Heart left ventricle (tissue), 16 donors: ENCODE measurements at regions not wholly inside any gene's neighbourhood (a gene's known extent, or its start where the extent isn't known, plus 50 kb on each side); places are given as distances from the start of the nearest gene placed in this dataset.

ENCODE experiments used
- ATAC-seq, 4 donors: fragments of 200-7000 bp; cut with Tn5 transposase; one replicate each; pipeline ENCODE4 v1.9.1; 2020 to 2022; ENCODE audit warnings: moderate library complexity in 4 of 4, mild to moderate bottlenecking in 3 of 4, moderate number of reproducible peaks in 1 of 4
- DNase-seq, 5 donors: peaks; one replicate each; pipeline ENCODE4 v3.0.0-alpha.2; 2020
- H3K27ac ChIP-seq, 12 donors: fragments of 200-600 bp; sonication (generic) in 4 of 12; one replicate each; pipeline versions ENCODE4 v1.5.0 to v1.8.0; 2016 to 2022; ENCODE audit warnings: mild to moderate bottlenecking in 2 of 12
- H3K27me3 ChIP-seq, 9 donors: fragments of 200-600 bp; sonication (generic) in 2 of 9; one replicate each; pipeline versions ENCODE4 v1.5.1 to v1.8.0; 2016 to 2022; ENCODE audit warnings: mild to moderate bottlenecking in 3 of 9
- H3K36me3 ChIP-seq, 9 donors: fragments of 200-600 bp; sonication (generic) in 2 of 9; one replicate each; pipeline versions ENCODE4 v1.5.0 to v1.8.0; 2018 to 2022; ENCODE audit warnings: mild to moderate bottlenecking in 2 of 9
- H3K4me1 ChIP-seq, 12 donors: fragments of 200-600 bp; sonication (generic) in 4 of 12; one replicate each; pipeline versions ENCODE4 v1.5.0 to v1.8.0; 2016 to 2022; ENCODE audit warnings: mild to moderate bottlenecking in 3 of 12
- H3K4me3 ChIP-seq, 12 donors: fragments of 200-600 bp; sonication (generic) in 4 of 12; one replicate each; pipeline versions ENCODE4 v1.5.0 to v1.8.0; 2017 to 2022; ENCODE audit warnings: mild to moderate bottlenecking in 9 of 12, moderate library complexity in 4 of 12
- H3K9me3 ChIP-seq, 12 donors: fragments of 200-600 bp; sonication (generic) in 4 of 12; one replicate each; pipeline versions ENCODE4 v1.5.0 to v1.8.0; 2016 to 2022; ENCODE audit warnings: mild to moderate bottlenecking in 1 of 12
- CTCF ChIP-seq, 12 donors: fragments of 200-600 bp; sonication (generic) in 4 of 12; IDR thresholded peaks; one replicate each; pipeline versions ENCODE4 v1.5.0 to v1.8.0; 2018 to 2022; ENCODE audit warnings: antibody characterized with exemption in 12 of 12, mild to moderate bottlenecking in 5 of 12
- POLR2A ChIP-seq, 2 donors: fragments of 450-650 bp; IDR thresholded peaks; one replicate each; pipeline ENCODE4 v1.6.1; 2017; ENCODE audit warnings: antibody characterized with exemption in 2 of 2, mild to moderate bottlenecking in 2 of 2, moderate library complexity in 2 of 2
- WGBS, 4 donors: extraction: QIAGEN DNeasy Blood & Tissue Kit in 2 of 4; methylation state at CpG; one replicate each; pipeline versions ENCODE4 v1.1.5 to v1.1.7; 2013 to 2018; 5-methylcytosine and 5-hydroxymethylcytosine counted together
- intact Hi-C, 10 donors: fragments of 100-400 bp; cut with DNase I; formaldehyde crosslinking; loops; one replicate each; pipeline versions ENCODE4 v1.11.1 to v1.14.2; 2022
- donor health status: ischemic (EF 13 %, LVEDD 7.1; RV severe dilation, severe dysfunction).
- donor health status: healthy with polysubstance abuse.
- donor health status: DM: no; HTN: yes; CAD: no.
- donor health status: DM: no; HTN: no; CAD: no.
- donor health status: ischemic (EF 25% LVEDD 6.9; RV normal size, moderate dysfunction).
- donor health status: ischemic (EF 25% LVEDD 5.7; RV mildly dilated, moderate dysfunction).
- donor health status: healthy.
- donor health status: DM: yes; HTN: yes; CAD: no.
- donor health status: ischemic (EF 35%, LVEDD 5.7; RV mildly dilated, moderate dysfunction).
- donor health status: nonischemic (EF 11% LVEDD 7.7; RV severe dilation, severe dysfunction).
- donor health status: DM: yes; HTN: yes; CAD: no.
- donor health status: PGD.
- donor health status: ischemic (EF 29% LVEDD 5.4; RV normal size, mild dysfunction).
- donor health status: nonischemic (EF 23%, LVEDD 6.1; RV moderate dilation, normal function).

DNA sequence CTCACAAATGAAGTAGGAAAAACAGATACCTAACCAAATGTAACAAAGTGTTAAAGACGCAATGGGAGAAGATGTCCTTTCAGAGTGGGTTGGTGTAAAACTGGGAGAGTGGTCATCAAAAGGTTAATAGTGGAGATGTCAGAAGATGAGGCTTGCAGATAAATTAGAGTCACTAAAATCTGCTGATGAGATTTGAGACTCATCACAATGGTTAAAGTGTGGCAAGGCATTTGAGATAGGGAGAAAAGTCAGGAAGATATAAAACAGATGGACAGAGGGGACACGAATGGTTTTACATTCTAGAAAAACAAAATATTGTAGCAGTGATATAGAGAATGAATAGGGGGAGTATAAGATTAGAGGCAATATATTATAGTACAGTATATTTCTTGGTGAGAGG lies 406.0 kb upstream of the SEMA6A start:
- 67 to 77% (median 69%) methylated on average over 2 of the region's 2 CpGs for WGBS, 4 donors
- H3K27ac ChIP-seq = no peak overlapping the region
- H3K36me3 ChIP-seq = no peaks in the 10 kb centered on the region
- H3K4me1 ChIP-seq = no peaks in the 10 kb centered on the region
- intact Hi-C loops = loop anchor here in 1 of 10 donors (2.0 kb wide), 1 partner anchor 54 kb away; no protein-coding TSS in a partner anchor
- ATAC-seq = no peak
- H3K9me3 ChIP-seq = no peaks in the 10 kb centered on the region
- DNase-seq = no peak
- no peak overlapping the region for H3K4me3 ChIP-seq
- TF ChIP-seq POLR2A (IDR thresholded peaks at IDR 0.05) (no peak), CTCF (IDR thresholded peaks at IDR 0.05) (no peak)
- no peaks in the 10 kb centered on the region for H3K27me3 ChIP-seq

GRCh38 chr5:116976767-116977166 lies 402.1 kb upstream of the SEMA6A start:
- DNase-seq = no peak
- H3K27ac ChIP-seq = no peak overlapping the region
- no peak for ATAC-seq
- TF ChIP-seq POLR2A (IDR thresholded peaks at IDR 0.05) (no peak), CTCF (IDR thresholded peaks at IDR 0.05) (no peak)
- H3K27me3 ChIP-seq = no peaks in the 10 kb centered on the region
- H3K4me3 ChIP-seq = no peak overlapping the region
- WGBS, 4 donors = 95 to 100% (median 97%) methylated on average over 1 of the region's 1 CpG
- intact Hi-C loops = no loop called here
- no peaks in the 10 kb centered on the region for H3K4me1 ChIP-seq
- no peaks in the 10 kb centered on the region for H3K36me3 ChIP-seq
- peaks cover 0 to 21% (median 0%) of the 10 kb centered on the region in 12 donors for H3K9me3 ChIP-seq

GRCh38 chr5:116971131-116971530 lies 396.5 kb upstream of the SEMA6A start:
- H3K4me1 ChIP-seq = peaks cover 0 to 4% (median 0%) of the 10 kb centered on the region in 12 donors
- no peaks in the 10 kb centered on the region for H3K27me3 ChIP-seq
- ATAC-seq = no peak
- no peak for DNase-seq
- H3K4me3 ChIP-seq = no peak overlapping the region
- intact Hi-C loops = no loop called here
- H3K9me3 ChIP-seq = peaks cover 0 to 21% (median 0%) of the 10 kb centered on the region in 12 donors
- no peak for TF ChIP-seq CTCF (IDR thresholded peaks at IDR 0.05)
- TF ChIP-seq POLR2A (IDR thresholded peaks at IDR 0.05) = no peak
- WGBS, 4 donors = 97 to 98% (median 98%) methylated on average over 5 of the region's 5 CpGs
- H3K27ac ChIP-seq = no peak overlapping the region
- no peaks in the 10 kb centered on the region for H3K36me3 ChIP-seq

- DNase-seq = no peak
- TF ChIP-seq CTCF (IDR thresholded peaks at IDR 0.05) (no peak), POLR2A (IDR thresholded peaks at IDR 0.05) (no peak)
- Histone ChIP-seq H3K27me3 (no peaks in the 10 kb centered on the region), H3K4me3 (no peak overlapping the region), H3K36me3 (no peaks in the 10 kb centered on the region), H3K27ac (no peak overlapping the region), H3K9me3 (peaks cover 0 to 21% (median 0%) of the 10 kb centered on the region in 12 donors), H3K4me1 (peaks cover 0 to 4% (median 0%) of the 10 kb centered on the region in 12 donors)
- 23 to 38% (median 34%) methylated on average over 2 of the region's 2 CpGs for WGBS, 4 donors
- no peak for ATAC-seq
- intact Hi-C loops = no loop called here
Observed at GRCh38 chr5:116970318-116970717, 395.7 kb upstream of the SEMA6A start.
